K562 (cell line): ENCODE measurements at regions not wholly inside any gene's neighbourhood (a gene's known extent, or its start where the extent isn't known, plus 50 kb on each side); places are given as distances from the start of the nearest gene placed in this dataset.

Experiments
- ATAC-seq: fragments of 200-7000 bp; cut with Tn5 transposase; 3 replicates; pipeline ENCODE4 v1.9.1; 2020; ENCODE audit warnings: moderate library complexity
- BruUV-seq: library from RNA; stranded (reverse); fragments of 400-500 nt; replicated peaks from 2 replicates; lab custom pipeline; 2021; lab: Mats Ljungman, UMichigan
- CTCF ChIA-PET: fragments of 300-600 bp; formaldehyde crosslinking; extraction: SDS; loops from one replicate; lab custom pipeline; 2021; ENCODE audit warnings: low intra/inter-chr PET ratio; lab: Yijun Ruan, JAX
- POLR2A ChIA-PET: fragments of 300-600, 350-650 bp; sonication (Branson Sonifier 250); formaldehyde crosslinking; extraction: SDS; loops from one replicate; lab custom pipeline; 2021; ENCODE audit warnings: antibody characterized with exemption, inconsistent platforms; lab: Yijun Ruan, JAX
- DNase-seq, 4 experiments: peaks; one replicate each; pipeline versions ENCODE4 v3.0.0 to v3.0.0-alpha.2; 2011 to 2018; ENCODE audit warnings: low spot score in 3 of 4, mixed read lengths in 3 of 4; ENCODE audit errors: extremely low read depth in 1 of 4
- FAIRE-seq: peaks from 2 replicates; lab custom pipeline; 2011; peaks lifted over from hg19 to GRCh38; lab: Jason Lieb, UNC
- H2AFZ ChIP-seq: 2 replicates; pipeline ENCODE4 v1.6.0; 2011; ENCODE audit warnings: low read depth, low read length, control low read depth, inconsistent platforms
- H3K27ac ChIP-seq: fragments of 200-600 bp; 3 replicates; pipeline ENCODE4 v1.8.0; 2011; ENCODE audit warnings: low read depth, mild to moderate bottlenecking, control low read depth, inconsistent platforms, low read length, moderate library complexity, mixed read lengths; ENCODE audit errors: extremely low read depth
- H3K27me3 ChIP-seq, 2 experiments: fragments of 300-600 bp in 1 of 2; 2 replicates in 1 of 2; 3 replicates in 1 of 2; pipeline versions ENCODE4 v1.6.0 to v1.8.0; 2011; ENCODE audit warnings: inconsistent platforms in 2 of 2, low read length in 2 of 2, mild to moderate bottlenecking in 1 of 2, mixed read lengths in 1 of 2, moderate library complexity in 1 of 2; ENCODE audit not compliant: control insufficient read depth in 2 of 2, insufficient read depth in 2 of 2
- H3K36me3 ChIP-seq: fragments of 300-600 bp; 3 replicates; pipeline ENCODE4 v1.8.0; 2011; ENCODE audit warnings: mild to moderate bottlenecking, low read length, inconsistent platforms; ENCODE audit not compliant: control insufficient read depth, insufficient read depth
- H3K4me1 ChIP-seq, 2 experiments: fragments of 200-600 bp in 1 of 2; replicated peaks in 1 of 2; 2 replicates in 1 of 2; 3 replicates in 1 of 2; pipeline versions ENCODE4 v1.5.1 to v1.8.0; 2011; ENCODE audit warnings: inconsistent platforms in 2 of 2, low read length in 2 of 2, mild to moderate bottlenecking in 1 of 2, mixed read lengths in 1 of 2, moderate library complexity in 1 of 2; ENCODE audit not compliant: control insufficient read depth in 2 of 2, insufficient read depth in 2 of 2
- H3K4me2 ChIP-seq: 2 replicates; pipeline ENCODE4 v1.6.1; 2011; ENCODE audit warnings: low read length, control low read depth, inconsistent platforms, mixed read lengths; ENCODE audit not compliant: insufficient read depth
- H3K4me3 ChIP-seq: fragments of 200-600 bp; sonication (generic), shearing (Covaris generic); 2 replicates; pipeline ENCODE4 v1.5.1; 2016; ENCODE audit warnings: control low read depth, inconsistent platforms
- H3K79me2 ChIP-seq: fragments of 200-600 bp; 3 replicates; pipeline ENCODE4 v1.8.0; 2011; ENCODE audit warnings: low read length, inconsistent platforms; ENCODE audit not compliant: control insufficient read depth, insufficient read depth
- H3K9ac ChIP-seq, 2 experiments: 2 replicates each; pipeline versions ENCODE4 v1.6.0 to v1.6.1; 2011; ENCODE audit warnings: low read depth in 2 of 2, low read length in 2 of 2, control low read depth in 1 of 2, inconsistent platforms in 1 of 2, mild to moderate bottlenecking in 1 of 2, mixed read lengths in 1 of 2; ENCODE audit not compliant: insufficient read depth in 1 of 2
- H3K9me1 ChIP-seq: one replicate; pipeline ENCODE4 v1.6.0; 2011; ENCODE audit warnings: inconsistent platforms, mild to moderate bottlenecking, low read length, moderate library complexity; ENCODE audit not compliant: control insufficient read depth, insufficient read depth
- H3K9me3 ChIP-seq: replicated peaks from 2 replicates; pipeline ENCODE4 v1.5.1; 2011; ENCODE audit warnings: low read depth, low read length, inconsistent platforms; ENCODE audit not compliant: control insufficient read depth, insufficient read depth
- H4K20me1 ChIP-seq: replicated peaks from 2 replicates; pipeline ENCODE4 v1.6.1; 2011; ENCODE audit warnings: low read length, inconsistent platforms, mixed read lengths; ENCODE audit not compliant: control insufficient read depth, insufficient read depth
- ARID3B ChIP-seq: fragments of 250-450 bp; sonication (Bioruptor Pico); IDR thresholded peaks from 2 replicates; pipeline ENCODE4 v1.4.0; 2020; ENCODE audit warnings: borderline replicate concordance
- NCOR1 ChIP-seq: fragments of 450-650 bp; IDR thresholded peaks from 2 replicates; pipeline ENCODE4 v1.6.1; 2016; ENCODE audit warnings: mild to moderate bottlenecking, moderate library complexity
- SETDB1 ChIP-seq: IDR thresholded peaks from one replicate; pipeline ENCODE4 v1.6.1; 2012; ENCODE audit warnings: low read length, control low read depth, inconsistent platforms
- SRSF7 ChIP-seq: fragments of 200-400 bp; formaldehyde crosslinking; optimal IDR thresholded peaks from 2 replicates; pipeline ENCODE3; 2017; ENCODE audit warnings: mild to moderate bottlenecking, low read depth, low read length
- XRCC3 ChIP-seq: fragments of 450-650 bp; IDR thresholded peaks from 2 replicates; pipeline ENCODE4 v1.6.1; 2017; ENCODE audit warnings: mild to moderate bottlenecking, moderate library complexity
- WGBS: fragments of 100-300 bp; shearing (Covaris generic); methylation state at CpG from one replicate; pipeline ENCODE4 v1.1.6; 2016; ENCODE audit warnings: low coverage, mixed read lengths; ENCODE audit not compliant: insufficient coverage; ENCODE audit errors: missing lambda C conversion rate; 5-methylcytosine and 5-hydroxymethylcytosine counted together
- in situ Hi-C: fragments of 300-500 bp; cut with MboI; formaldehyde crosslinking; loops from 4 replicates; pipeline ENCODE4 v1.15.0; 2018; ENCODE audit warnings: inconsistent platforms, mixed read lengths
- intact Hi-C: fragments of 100-400 bp; cut with micrococcal nuclease; formaldehyde crosslinking; loops from 2 replicates; pipeline ENCODE4 v1.14.2; 2022

- Histone ChIP-seq H3K79me2 (no peaks in the 10 kb centered on the region), H4K20me1 (no peaks in the 10 kb centered on the region; the same call in 1 of the 2 replicates), H3K27me3 (no peaks in the 10 kb centered on the region), H3K9me1 (no peaks in the 10 kb centered on the region), H3K4me2 (no peak overlapping the region), H3K36me3 (no peaks in the 10 kb centered on the region), H2AFZ (no peak overlapping the region), H3K4me3 (no peak overlapping the region), H3K4me1 (peaks cover 14 to 31% of the 10 kb centered on the region in 2 experiments), H3K27ac (no peak overlapping the region), H3K9me3 (no peaks in the 10 kb centered on the region), H3K9ac (no peak overlapping the region)
- no peak for TF ChIP-seq ARID3B (CRISPR knock-in tag)
- no peak for TF ChIP-seq XRCC3
- TF ChIP-seq NCOR1: no peak
- no peak for TF ChIP-seq SRSF7
- TF ChIP-seq SETDB1: no peak
- FAIRE-seq (no peak), ATAC-seq (no peak), DNase-seq (no peak)
- POLR2A ChIA-PET: interaction anchor here (0.6 to 2.7 kb wide), 2 partner anchors 54 to 60 kb away, joined by 3 to 8 read pairs; no protein-coding TSS in a partner anchor
- in situ Hi-C loops (no loop called here), intact Hi-C loops (no loop called here)
- CTCF ChIA-PET: no interaction called here
- no TSS peak for BruUV-seq
- 54% methylated on average over 4 of the region's 4 CpGs for WGBS
Measured at GRCh38 chr2:43162511-43162776, 64.0 kb downstream of the ZFP36L2 start.
